Smooth muscle cell (in vitro differentiated cells): ENCODE measurements at regions not wholly inside any gene's neighbourhood (a gene's known extent, or its start where the extent isn't known, plus 50 kb on each side); places are given as distances from the start of the nearest gene placed in this dataset.
A peak's percentile ranks its signal among the peaks of the same experiment; 100 is the strongest.

ENCODE experiments used
- DNase-seq: peaks from one replicate; lab custom pipeline; 2025; ENCODE audit not compliant: unreplicated experiment; lab: John Stamatoyannopoulos, UW
- H2AFZ ChIP-seq: fragments of 200-600 bp; sonication (generic); 2 replicates; pipeline ENCODE4 v1.6.0; 2016; ENCODE audit warnings: antibody characterized with exemption, low read depth, mild to moderate bottlenecking
- H3F3A ChIP-seq: fragments of 200-600 bp; sonication (generic); 2 replicates; pipeline ENCODE4 v1.6.0; 2017; ENCODE audit warnings: antibody characterized with exemption, low read depth
- H3K27ac ChIP-seq: fragments of 200-600 bp; sonication (generic); 2 replicates; pipeline ENCODE4 v1.5.1; 2016; ENCODE audit warnings: low read depth, mild to moderate bottlenecking
- H3K27me3 ChIP-seq: fragments of 200-600 bp; sonication (generic); 2 replicates; pipeline ENCODE4 v1.6.1; 2016; ENCODE audit warnings: low read depth, mild to moderate bottlenecking
- H3K36me3 ChIP-seq: fragments of 200-600 bp; sonication (generic); 2 replicates; pipeline ENCODE4 v1.5.1; 2016; ENCODE audit warnings: low read depth
- H3K4me1 ChIP-seq: fragments of 200-600 bp; sonication (generic); 2 replicates; pipeline ENCODE4 v1.5.1; 2016; ENCODE audit warnings: low read depth
- H3K4me2 ChIP-seq: fragments of 200-600 bp; sonication (generic); 2 replicates; pipeline ENCODE4 v1.6.0; 2016; ENCODE audit warnings: mild to moderate bottlenecking
- H3K4me3 ChIP-seq: fragments of 200-600 bp; sonication (generic); 2 replicates; pipeline ENCODE4 v1.5.1; 2016; ENCODE audit warnings: mild to moderate bottlenecking
- H3K79me2 ChIP-seq: fragments of 200-600 bp; sonication (generic); 2 replicates; pipeline ENCODE4 v1.6.0; 2016; ENCODE audit warnings: low read depth, mild to moderate bottlenecking
- H3K9ac ChIP-seq: fragments of 200-600 bp; sonication (generic); 2 replicates; pipeline ENCODE4 v1.6.0; 2016; ENCODE audit warnings: low read depth
- H3K9me3 ChIP-seq: fragments of 200-600 bp; sonication (generic); replicated peaks from 2 replicates; pipeline ENCODE4 v1.5.1; 2016; ENCODE audit warnings: low read depth
- H4K20me1 ChIP-seq: fragments of 200-600 bp; sonication (generic); 2 replicates; pipeline ENCODE4 v1.6.0; 2016; ENCODE audit warnings: low read depth
- WGBS: methylation state at CpG from one replicate; pipeline ENCODE4 v1.1.7; 2016; ENCODE audit warnings: low lambda C conversion rate; 5-methylcytosine and 5-hydroxymethylcytosine counted together
- TF ChIP-seq, protein P1 (sequence below): fragments of 200-600 bp; sonication (generic); IDR thresholded peaks from 2 replicates; pipeline ENCODE4 v1.5.1; 2017; ENCODE audit warnings: borderline replicate concordance, mild to moderate bottlenecking, antibody characterized with exemption; ENCODE audit not compliant: insufficient read depth, poor library complexity, severe bottlenecking

DNA sequence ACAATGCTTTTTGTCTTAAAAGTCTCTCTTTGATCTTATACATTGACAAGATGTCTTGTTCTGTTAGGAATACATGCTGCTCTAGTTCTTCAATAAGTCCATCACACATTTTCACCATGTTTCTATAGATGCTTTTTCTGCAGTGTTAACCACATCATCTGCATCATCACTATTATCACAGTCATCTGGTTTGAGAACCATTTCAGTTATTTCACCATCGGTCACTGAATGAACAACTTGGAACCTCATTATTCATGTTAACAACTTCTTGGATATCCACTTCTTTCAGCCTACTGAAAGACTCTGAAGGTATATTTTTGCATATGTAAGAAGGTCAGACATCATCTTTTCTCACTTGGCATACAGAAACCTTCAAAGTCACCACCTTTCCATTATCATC is 975.2 kb downstream of the STIM2 start:
- DNase-seq: no peak
- H3K9me3 ChIP-seq: no peaks in the 10 kb centered on the region
- H3K79me2 ChIP-seq: no peaks in the 10 kb centered on the region
- TF ChIP-seq, protein P1, sequence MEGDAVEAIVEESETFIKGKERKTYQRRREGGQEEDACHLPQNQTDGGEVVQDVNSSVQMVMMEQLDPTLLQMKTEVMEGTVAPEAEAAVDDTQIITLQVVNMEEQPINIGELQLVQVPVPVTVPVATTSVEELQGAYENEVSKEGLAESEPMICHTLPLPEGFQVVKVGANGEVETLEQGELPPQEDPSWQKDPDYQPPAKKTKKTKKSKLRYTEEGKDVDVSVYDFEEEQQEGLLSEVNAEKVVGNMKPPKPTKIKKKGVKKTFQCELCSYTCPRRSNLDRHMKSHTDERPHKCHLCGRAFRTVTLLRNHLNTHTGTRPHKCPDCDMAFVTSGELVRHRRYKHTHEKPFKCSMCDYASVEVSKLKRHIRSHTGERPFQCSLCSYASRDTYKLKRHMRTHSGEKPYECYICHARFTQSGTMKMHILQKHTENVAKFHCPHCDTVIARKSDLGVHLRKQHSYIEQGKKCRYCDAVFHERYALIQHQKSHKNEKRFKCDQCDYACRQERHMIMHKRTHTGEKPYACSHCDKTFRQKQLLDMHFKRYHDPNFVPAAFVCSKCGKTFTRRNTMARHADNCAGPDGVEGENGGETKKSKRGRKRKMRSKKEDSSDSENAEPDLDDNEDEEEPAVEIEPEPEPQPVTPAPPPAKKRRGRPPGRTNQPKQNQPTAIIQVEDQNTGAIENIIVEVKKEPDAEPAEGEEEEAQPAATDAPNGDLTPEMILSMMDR: no peak
- H4K20me1 ChIP-seq: no peaks in the 10 kb centered on the region
- H3K4me3 ChIP-seq: no peak overlapping the region
- H3K27me3 ChIP-seq: no peaks in the 10 kb centered on the region
- 70% methylated on average over 1 of the region's 1 CpG for WGBS
- no peaks in the 10 kb centered on the region for H3K36me3 ChIP-seq
- H3K4me2 ChIP-seq: peak overlapping the region; percentile 45
- no peaks in the 10 kb centered on the region for H3K4me1 ChIP-seq
- peak overlapping the region; percentile 18 for H2AFZ ChIP-seq
- peak overlapping the region; percentile 74 for H3K27ac ChIP-seq
- no peak overlapping the region for H3K9ac ChIP-seq
- no peaks in the 10 kb centered on the region for H3F3A ChIP-seq

DNA sequence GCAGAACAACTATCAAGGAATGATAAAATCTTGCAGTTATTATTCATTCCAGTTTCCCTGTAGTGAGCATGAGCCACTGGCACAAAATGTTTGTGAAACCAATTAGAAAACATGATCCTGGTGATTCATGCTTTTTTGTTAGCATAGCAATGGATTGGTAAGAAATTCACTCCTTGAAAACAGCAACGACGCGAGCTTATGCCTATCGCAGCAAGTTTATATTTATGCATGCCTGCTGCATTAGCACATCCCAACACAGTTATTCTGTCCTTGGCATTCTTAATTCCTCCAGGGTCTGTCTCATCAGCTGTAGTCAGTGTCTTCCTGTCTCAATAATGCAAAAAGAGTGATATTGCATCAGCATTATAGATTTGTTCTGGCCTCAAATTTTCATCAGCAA is 975.9 kb downstream of the STIM2 start:
- WGBS: 60% methylated on average over 4 of the region's 4 CpGs
- Histone ChIP-seq H4K20me1 (no peaks in the 10 kb centered on the region), H3K4me1 (no peaks in the 10 kb centered on the region), H3K4me2 (peak overlapping the region; percentile 45), H3K4me3 (no peak overlapping the region), H3F3A (no peaks in the 10 kb centered on the region), H3K27ac (peak overlapping the region; percentile 74), H3K36me3 (no peaks in the 10 kb centered on the region), H3K9me3 (no peaks in the 10 kb centered on the region), H2AFZ (peak overlapping the region; percentile 18), H3K9ac (no peak overlapping the region), H3K27me3 (no peaks in the 10 kb centered on the region), H3K79me2 (no peaks in the 10 kb centered on the region)
- TF ChIP-seq, protein P1: no peak
- no peak for DNase-seq

DNA sequence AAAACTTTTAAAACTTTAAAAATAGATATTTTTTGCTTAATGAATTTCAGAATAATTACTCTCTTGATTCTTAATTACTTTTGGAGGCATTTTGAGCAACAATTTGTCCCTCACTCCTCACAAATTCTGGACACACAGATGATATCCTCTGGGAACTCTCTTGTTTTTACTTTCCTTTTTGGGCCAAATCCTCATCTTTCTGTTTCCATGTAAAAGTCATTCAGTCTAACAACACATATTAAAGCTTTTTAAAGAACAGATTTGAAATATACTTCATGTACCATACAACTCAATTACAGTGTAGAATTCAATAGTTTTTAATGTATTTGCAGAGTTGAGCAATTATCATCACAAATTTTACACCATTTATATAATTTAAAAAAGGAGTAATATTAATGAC is 983.1 kb downstream of the STIM2 start:
- H4K20me1 ChIP-seq: no peaks in the 10 kb centered on the region
- H3K4me2 ChIP-seq: no peak overlapping the region
- H2AFZ ChIP-seq: no peak overlapping the region
- no peak overlapping the region for H3K27ac ChIP-seq
- no peaks in the 10 kb centered on the region for H3K4me1 ChIP-seq
- no peaks in the 10 kb centered on the region for H3F3A ChIP-seq
- no peaks in the 10 kb centered on the region for H3K36me3 ChIP-seq
- no peak for DNase-seq
- no peaks in the 10 kb centered on the region for H3K27me3 ChIP-seq
- H3K9ac ChIP-seq: no peak overlapping the region
- H3K79me2 ChIP-seq: no peaks in the 10 kb centered on the region
- TF ChIP-seq, protein P1: no peak
- H3K4me3 ChIP-seq: no peak overlapping the region
- no peaks in the 10 kb centered on the region for H3K9me3 ChIP-seq

DNA sequence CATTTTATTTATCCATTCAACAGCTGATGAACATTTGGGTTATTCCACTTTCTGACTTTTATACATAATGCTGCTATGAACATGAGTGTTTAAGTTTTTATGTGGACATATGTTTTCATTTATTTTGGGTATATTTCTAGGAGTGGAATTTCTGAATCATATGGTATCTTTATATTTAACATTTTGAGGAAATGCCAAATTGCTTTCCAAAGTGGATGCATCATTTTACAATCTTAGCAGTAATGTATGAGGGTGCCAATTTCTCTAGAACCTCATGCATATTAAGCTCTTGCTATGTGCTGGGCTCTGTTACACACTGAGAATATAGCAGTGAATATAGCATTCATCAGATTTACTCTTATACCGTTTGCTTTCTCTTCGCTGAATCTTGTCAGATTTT is 983.7 kb downstream of the STIM2 start:
- 84% methylated on average over 2 of the region's 2 CpGs for WGBS
- no peaks in the 10 kb centered on the region for H3K4me1 ChIP-seq
- H3K9me3 ChIP-seq: no peaks in the 10 kb centered on the region
- H3K27me3 ChIP-seq: no peaks in the 10 kb centered on the region
- no peaks in the 10 kb centered on the region for H3F3A ChIP-seq
- H4K20me1 ChIP-seq: no peaks in the 10 kb centered on the region
- no peak for DNase-seq
- H3K4me3 ChIP-seq: no peak overlapping the region
- no peak overlapping the region for H3K27ac ChIP-seq
- TF ChIP-seq, protein P1: no peak
- H3K79me2 ChIP-seq: no peaks in the 10 kb centered on the region
- no peak overlapping the region for H3K4me2 ChIP-seq
- no peak overlapping the region for H2AFZ ChIP-seq
- H3K36me3 ChIP-seq: no peaks in the 10 kb centered on the region
- H3K9ac ChIP-seq: no peak overlapping the region
